ENCODE measurements at regions not wholly inside any gene's neighbourhood (a gene's known extent, or its start where the extent isn't known, plus 50 kb on each side); places are given as distances from the start of the nearest gene placed in this dataset.

- intact Hi-C loops (cut with DNase I; ENCODE audit: low total_unique reads) = no loop called here
- no peak for TF ChIP-seq POLR2A (IDR thresholded peaks at IDR 0.05)
- no peak for TF ChIP-seq CTCF (IDR thresholded peaks at IDR 0.05)
- H3K4me1 ChIP-seq = no peaks in the 10 kb centered on the region
- H3K4me3 ChIP-seq = no peak overlapping the region
- H3K36me3 ChIP-seq = no peaks in the 10 kb centered on the region
- no peaks in the 10 kb centered on the region for H3K27me3 ChIP-seq
- DNase-seq = no peak
- no peak overlapping the region for H3K27ac ChIP-seq
- H3K9me3 ChIP-seq = no peaks in the 10 kb centered on the region
Observed at GRCh38 chr12:27382924-27383323, 50.3 kb downstream of the BMAL2 start.

- Histone ChIP-seq H3K9me3 (no peaks in the 10 kb centered on the region), H3K27ac (no peak overlapping the region), H3K27me3 (no peaks in the 10 kb centered on the region), H3K36me3 (no peaks in the 10 kb centered on the region), H3K4me1 (no peaks in the 10 kb centered on the region), H3K4me3 (no peak overlapping the region)
- peak; percentile 47 to 69 (median 58) for TF ChIP-seq CTCF (IDR thresholded peaks at IDR 0.05)
- TF ChIP-seq POLR2A (IDR thresholded peaks at IDR 0.05) = no peak
- intact Hi-C loops (cut with DNase I; ENCODE audit: low total_unique reads) = no loop called here
- DNase-seq = peak; percentile 59 to 70
Observed at GRCh38 chr12:27383429-27384260, 51.0 kb downstream of the BMAL2 start.

GRCh38 chr12:27384261-27384590 lies 51.6 kb downstream of the BMAL2 start:
- no peak for DNase-seq
- H3K9me3 ChIP-seq = no peaks in the 10 kb centered on the region
- H3K4me1 ChIP-seq = no peaks in the 10 kb centered on the region
- H3K36me3 ChIP-seq = no peaks in the 10 kb centered on the region
- TF ChIP-seq POLR2A (IDR thresholded peaks at IDR 0.05) (no peak), CTCF (IDR thresholded peaks at IDR 0.05) (no peak)
- no peak overlapping the region for H3K27ac ChIP-seq
- no peak overlapping the region for H3K4me3 ChIP-seq
- no peaks in the 10 kb centered on the region for H3K27me3 ChIP-seq
- intact Hi-C loops (cut with DNase I; ENCODE audit: low total_unique reads) = no loop called here

- TF ChIP-seq POLR2A (IDR thresholded peaks at IDR 0.05) (no peak), CTCF (IDR thresholded peaks at IDR 0.05) (no peak)
- H3K4me1 ChIP-seq = no peaks in the 10 kb centered on the region
- intact Hi-C loops (cut with DNase I; ENCODE audit: low total_unique reads) = no loop called here
- no peak for DNase-seq
- H3K27me3 ChIP-seq = no peaks in the 10 kb centered on the region
- H3K4me3 ChIP-seq = no peak overlapping the region
- no peak overlapping the region for H3K27ac ChIP-seq
- H3K36me3 ChIP-seq = no peaks in the 10 kb centered on the region
- H3K9me3 ChIP-seq = no peaks in the 10 kb centered on the region
Observed at GRCh38 chr12:27385766-27386564, 53.3 kb downstream of the BMAL2 start.

- no peak overlapping the region for H3K4me3 ChIP-seq
- intact Hi-C loops (cut with DNase I; ENCODE audit: low total_unique reads) = no loop called here
- H3K9me3 ChIP-seq = no peaks in the 10 kb centered on the region
- DNase-seq = no peak
- H3K4me1 ChIP-seq = no peaks in the 10 kb centered on the region
- TF ChIP-seq POLR2A (IDR thresholded peaks at IDR 0.05) = no peak
- no peak for TF ChIP-seq CTCF (IDR thresholded peaks at IDR 0.05)
- H3K36me3 ChIP-seq = no peaks in the 10 kb centered on the region
- no peak overlapping the region for H3K27ac ChIP-seq
- no peaks in the 10 kb centered on the region for H3K27me3 ChIP-seq
Observed at GRCh38 chr12:27387473-27387872, 54.8 kb downstream of the BMAL2 start.
